ENCODE measurements at regions not wholly inside any gene's neighbourhood (a gene's known extent, or its start where the extent isn't known, plus 50 kb on each side); places are given as distances from the start of the nearest gene placed in this dataset.
"Not testable (repeated sequence)": the region's sequence is repeated elsewhere in the genome, so short reads cannot be mapped to it uniquely, and the experiment has no call there.

- not testable (repeated sequence) for TF ChIP-seq EZH2 (IDR thresholded peaks at IDR 0.05; ENCODE audit: borderline replicate concordance, low read length); CTCF (conservative IDR thresholded peaks at IDR 0.05 in 1 of 2, IDR thresholded peaks at IDR 0.05 in 1 of 2; ENCODE audit: extremely low read depth in 1 of 2, insufficient read depth in 1 of 2, low read depth in 1 of 2, low read length in 2 of 2)
These were observed 126.5 kb upstream of the VOPP1 start for GRCh38 chr7:55698607-55699449.

Data from mammary epithelial cell (primary cell).